ENCODE measurements at regions not wholly inside any gene's neighbourhood (a gene's known extent, or its start where the extent isn't known, plus 50 kb on each side); places are given as distances from the start of the nearest gene placed in this dataset.
"Not testable (repeated sequence)": the region's sequence is repeated elsewhere in the genome, so short reads cannot be mapped to it uniquely, and the experiment has no call there.

DNA sequence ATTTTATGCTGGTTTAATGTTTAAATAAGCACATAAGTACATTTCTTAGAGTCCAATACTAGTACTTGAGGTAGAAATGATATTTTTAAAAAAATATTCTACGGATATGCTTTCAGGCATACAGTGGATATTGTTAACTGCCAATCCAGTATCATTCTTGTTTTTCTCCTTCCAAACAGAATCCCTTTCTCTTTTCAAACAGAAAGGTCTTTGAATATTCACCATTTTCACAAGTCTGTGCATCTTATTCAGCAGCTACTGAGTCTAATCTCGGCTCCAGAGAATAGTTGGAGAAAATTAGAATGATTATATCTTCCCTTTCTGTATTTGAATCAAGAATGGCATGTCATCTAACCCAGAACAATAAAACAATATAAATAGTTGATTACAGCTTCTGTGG, 174.5 kb downstream of the GOLGA6L6 start:
- no peak for DNase-seq

DNA sequence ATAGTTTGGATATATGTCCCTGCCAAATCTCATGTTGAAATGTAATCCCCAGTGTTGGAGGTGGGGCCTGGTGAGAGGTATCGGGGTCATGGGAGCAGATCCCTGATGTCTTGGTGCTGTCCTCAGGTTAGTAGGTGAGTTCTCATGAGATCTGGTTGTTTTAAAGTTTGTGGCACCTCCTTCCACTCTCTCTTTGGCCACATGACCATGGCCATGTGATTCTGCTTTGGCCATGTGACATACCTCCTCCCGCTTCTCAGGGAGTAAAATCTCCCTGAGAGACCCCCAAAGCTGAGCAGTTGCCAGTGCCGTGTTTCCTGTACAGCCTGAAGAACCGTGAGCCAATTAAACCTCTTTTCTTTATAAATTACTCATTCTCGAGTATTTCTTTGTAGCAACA, 178.0 kb downstream of the GOLGA6L6 start:
- DNase-seq, result not testable (repeated sequence)

DNA sequence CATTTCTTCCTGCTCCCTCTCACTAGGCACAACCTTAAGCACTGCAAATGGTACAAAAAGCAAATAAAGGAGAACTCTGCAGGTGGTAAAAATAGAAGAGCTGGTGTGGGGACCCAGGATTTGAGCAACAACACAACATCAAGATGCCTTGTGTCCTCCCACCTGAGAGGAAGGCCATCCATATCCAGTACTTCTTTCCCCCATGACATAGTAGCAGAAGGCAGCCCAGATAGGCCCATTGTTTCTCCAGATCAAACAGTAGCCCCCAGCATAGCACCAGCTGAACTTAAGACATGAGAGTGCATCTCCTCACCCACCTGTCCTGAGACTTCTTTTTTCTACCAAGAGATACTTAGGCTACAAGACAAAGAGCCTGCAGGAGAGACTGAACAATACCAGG, 180.5 kb downstream of the GOLGA6L6 start:
- no peak for DNase-seq

DNA sequence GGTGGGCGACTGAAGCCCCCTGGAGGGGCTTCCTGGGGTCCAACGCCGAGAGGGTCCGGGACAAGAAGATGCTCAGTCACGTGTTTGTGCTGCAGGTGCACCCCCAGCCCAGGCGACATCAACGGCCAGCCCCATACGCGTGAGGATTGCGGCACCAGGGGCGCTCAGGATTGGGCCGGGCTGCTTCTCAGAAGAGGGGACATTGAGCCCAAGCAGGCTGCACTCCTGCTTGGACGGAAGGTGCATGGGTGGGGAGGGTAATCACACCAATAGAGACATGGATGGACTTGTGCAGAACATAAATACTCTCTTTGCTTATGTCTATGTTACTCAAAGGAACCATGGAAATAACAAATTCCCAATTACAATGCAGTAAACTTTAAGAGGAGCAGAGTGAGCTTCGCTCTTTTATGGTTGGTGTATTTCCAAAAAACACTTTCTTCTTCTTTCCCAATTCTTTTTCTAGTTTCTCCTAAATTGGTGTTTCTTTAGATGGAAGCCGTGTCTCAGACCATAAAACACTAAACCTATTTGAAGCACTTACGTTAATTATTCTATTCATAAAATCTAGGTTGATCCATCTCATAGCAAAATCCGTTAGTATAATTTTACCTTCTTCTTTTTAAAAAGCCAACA, 182.7 kb downstream of the GOLGA6L6 start:
- DNase-seq, result no peak

DNA sequence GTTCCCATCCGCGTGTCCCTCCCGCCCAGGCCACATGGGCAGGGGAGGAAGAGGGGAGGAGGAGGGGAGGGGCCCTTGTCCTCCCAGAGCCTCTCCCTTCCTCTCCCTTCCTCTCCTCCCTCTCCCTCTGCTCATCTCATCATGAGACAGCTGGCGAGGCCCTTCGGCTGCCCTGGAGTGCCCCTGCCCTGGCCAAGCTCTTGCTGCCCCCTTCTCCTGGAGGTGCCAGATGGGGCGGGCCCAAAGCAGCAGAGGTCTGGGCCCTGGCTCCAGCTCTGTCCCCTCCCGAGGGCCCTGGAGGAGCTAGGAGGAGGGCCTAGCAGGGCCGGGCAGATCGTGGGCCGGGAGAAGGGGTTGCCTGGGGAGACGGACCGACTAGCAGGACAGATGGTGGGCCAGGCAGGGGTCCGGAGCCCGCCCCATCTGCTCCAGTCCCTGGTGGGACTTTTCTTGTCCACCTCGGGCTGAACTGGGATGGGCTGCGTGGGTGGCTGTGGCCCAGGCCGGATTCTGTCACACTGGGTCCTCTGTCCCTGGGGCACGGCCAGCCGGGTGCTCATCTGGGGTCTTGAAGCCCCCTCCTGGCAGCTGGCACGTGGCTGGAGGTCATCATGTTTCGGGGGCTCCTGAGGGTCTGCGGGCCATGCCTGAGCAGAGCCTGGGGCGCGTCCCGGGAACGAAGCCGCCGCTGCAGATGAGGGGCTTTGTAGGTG, 183.4 kb downstream of the GOLGA6L6 start:
- no peak for DNase-seq

DNA sequence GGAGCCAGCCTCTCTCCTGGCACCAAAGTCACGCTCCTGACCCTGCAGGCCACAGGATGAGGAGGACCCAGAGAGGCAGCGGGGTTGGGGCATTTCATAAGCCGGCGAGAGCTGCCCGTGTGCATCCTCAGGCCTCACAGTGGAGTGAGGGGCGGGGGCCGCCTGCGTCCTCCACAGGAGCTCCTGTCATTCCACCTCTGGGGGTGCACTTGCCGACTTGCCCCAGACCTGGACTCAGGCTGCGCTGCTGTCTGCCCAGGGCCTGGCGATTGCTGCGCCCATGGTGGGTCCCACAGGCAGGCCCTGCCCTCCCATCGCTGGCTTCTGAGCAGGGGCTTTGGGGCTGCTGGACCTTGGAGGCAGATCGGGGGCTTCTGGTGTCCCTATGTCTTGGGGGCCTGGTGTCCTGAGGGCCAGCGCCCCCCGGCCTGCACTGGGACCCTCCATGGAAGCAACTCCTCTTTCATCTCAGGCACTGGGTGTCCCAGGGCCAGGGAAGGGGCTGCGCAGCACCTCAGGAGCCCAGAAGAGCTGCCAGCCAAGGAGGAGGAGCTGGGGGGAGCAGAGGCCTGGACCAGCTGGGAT, 184.0 kb downstream of the GOLGA6L6 start:
- no peak for DNase-seq

DNA sequence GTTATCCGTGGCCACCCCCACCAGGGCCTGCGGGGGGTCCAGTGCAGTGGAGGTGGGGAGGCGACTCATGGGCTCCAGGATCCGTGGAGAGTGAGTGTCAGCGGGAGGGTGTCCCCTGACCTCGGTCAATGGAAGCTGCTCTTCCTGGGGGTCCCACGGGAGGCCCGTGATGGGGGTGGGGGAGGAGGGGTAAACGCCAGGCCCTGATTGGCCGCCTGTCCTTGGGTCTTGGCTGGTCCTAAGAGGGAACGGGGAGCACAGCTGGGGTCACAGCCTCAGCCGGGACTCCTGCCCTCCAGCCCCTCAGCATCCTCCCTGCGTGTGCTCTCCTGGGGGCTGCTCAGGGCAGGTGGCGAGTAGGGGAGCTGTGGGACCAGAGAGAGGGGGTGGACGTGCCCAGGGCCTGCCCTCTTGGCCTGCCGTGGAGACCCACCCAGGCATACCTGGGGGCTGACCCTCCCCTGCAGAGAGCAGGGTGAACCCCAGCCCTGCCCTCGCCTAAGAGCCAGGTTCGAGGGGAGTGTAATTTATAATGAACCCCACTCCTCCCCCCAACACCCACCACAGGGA, 184.6 kb downstream of the GOLGA6L6 start:
- no peak for DNase-seq

DNA sequence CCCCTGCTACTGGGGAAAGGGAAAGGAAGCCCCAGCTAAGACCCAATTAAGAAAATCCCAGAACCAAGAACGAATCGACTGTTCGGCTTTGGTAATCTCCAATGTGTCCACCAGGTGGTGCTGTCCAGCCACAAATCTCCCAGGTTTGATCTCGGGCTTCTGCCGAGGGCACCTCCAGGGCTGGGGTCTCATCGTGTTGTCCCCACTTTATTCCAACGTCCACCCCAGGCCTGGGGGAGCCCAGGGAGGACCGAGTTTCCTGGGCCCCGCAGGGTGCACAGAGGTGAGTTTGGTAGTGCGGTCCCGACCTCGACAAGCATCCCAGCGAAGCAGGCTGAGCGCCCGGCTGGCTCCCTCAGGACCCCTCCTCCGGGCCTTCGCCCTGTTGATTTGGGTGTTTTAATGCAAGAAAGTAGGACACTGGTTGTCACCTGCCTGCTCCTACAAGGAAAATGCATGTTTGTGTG, 185.1 kb downstream of the GOLGA6L6 start:
- DNase-seq, result no peak

DNA sequence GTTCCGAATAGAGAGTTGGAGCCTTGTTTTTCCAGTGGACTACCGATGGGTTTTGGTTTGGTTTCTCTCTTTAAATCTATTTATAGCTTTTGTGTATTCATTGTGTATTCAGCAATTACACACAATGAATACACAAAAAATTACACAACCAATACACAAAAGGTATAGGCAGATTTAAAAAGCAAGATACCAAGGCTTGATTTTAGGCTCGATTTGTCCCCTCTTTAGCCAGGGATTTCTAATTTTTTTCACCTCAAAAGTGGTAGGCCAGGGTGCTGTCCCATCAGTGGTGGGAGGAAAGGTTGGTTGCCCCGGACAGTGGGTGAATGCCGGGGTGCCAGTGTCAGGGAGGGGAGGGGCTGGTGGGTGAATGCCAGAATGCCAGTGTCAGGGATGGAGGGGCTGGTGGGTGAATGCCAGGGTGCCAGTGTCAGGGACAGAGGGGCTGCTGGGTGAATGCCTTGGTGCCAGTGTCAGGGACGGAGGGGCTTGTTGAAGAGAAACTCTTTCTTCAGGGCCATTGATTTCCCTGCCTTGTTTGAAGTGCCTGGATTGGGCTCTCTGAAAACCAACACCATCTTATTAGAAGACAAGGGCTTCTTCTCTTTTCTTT, 186.2 kb downstream of the GOLGA6L6 start:
- DNase-seq, result no peak

DNA sequence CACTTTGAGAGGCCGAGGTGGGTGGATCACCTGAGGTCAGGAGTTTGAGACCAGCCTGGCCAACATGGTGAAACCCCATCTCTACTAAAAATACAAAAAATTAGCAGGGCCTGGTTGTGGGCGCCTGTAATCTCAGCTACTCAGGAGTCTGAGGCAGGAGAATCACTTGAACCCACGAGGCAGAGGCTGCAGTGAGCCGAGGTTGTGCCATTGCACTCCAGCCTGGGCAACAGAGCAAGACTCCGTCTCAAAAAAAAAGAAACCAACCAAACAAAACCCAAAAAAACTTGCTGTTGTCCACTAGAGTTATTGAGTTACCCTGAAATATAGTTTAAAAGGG, 186.7 kb downstream of the GOLGA6L6 start:
- not testable (repeated sequence) for DNase-seq

DNA sequence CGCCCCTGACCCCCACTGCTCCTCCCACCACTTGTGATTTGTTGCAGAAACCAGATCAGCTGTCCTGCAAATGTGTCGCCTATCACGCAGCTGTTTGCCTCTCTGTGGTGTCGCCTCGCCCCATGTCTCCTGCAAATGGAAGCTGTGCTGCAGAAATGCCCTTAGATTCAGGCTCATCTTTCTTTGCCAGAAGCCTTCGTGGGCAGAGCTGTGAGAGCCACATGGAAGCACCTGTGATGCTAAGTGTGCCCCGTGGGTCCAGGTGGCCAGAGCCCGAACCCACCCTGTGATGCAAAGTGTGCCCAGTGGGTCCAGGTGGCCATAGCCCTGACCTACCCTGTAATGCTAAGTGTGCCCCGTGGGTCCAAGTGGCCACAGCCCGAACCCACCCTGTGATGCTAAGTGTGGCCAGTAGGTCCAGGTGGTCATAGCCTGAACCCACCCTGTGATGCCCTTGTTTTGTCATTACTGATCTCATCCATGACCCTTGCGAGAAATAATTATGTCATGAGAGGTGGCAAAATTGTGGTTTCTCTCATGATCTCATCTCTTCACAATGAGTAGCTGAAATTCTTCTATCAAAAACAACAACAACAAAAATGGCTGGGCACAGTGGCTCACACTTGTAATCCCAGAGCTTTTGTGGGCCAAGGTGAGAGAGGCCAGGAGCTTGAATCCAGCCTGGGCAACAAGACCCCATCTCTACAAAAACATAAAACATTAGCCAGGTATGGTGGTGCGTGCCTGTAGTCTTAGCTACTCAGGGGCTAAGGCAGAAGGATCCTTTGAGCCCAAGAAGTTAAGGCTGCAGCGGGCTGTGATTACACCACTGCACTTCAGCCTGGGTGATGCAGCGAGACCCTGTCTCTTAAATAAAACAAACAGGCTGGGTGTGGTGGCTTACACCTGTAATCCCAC, 187.4 kb downstream of the GOLGA6L6 start:
- no peak for DNase-seq

DNA sequence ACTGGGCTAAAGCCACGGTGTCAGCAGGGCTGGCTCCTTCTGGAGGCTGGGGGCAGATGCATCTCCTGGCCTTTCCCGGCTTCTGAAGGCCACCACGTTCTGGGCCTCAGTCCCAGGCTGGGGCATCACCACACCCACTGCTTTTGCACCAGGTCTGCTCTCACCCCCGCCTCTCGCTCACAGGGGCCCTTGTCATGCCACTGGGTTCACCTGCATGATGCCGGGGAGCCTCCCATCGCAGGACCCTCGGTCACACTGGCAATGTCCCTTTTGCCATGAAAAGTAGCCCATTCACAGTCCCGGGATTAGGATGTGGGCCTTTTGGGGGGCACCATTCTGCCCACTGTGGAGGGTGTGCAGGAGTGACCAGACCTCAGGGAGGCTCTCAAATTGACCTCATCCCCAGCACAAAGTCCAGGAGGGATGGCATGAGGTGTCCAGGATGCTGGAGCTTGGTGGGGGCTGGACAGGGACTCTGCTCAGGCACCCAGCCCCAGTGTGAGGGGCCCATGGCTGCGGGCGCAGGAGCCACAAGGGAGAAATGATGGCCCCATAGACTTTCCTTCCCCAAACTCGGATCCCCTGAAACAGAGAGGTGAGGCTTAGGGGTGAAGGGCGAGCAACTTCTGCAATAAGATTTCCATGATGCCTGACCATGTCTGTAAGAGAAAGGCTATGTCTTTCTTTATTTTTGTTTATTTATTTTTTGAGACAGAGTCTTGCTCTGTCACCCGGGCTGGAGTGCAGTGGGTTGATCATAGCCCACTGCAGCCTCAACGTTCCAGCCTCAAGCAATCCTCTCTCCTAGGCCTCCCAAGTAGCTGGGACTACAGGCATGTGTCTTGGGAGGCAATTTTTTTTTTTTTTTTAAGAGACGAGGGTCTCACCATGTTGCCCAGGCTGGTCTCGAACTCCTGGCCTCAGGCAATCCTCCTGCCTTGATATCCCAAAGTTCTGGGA, 189.1 kb downstream of the GOLGA6L6 start:
- DNase-seq, result no peak

DNA sequence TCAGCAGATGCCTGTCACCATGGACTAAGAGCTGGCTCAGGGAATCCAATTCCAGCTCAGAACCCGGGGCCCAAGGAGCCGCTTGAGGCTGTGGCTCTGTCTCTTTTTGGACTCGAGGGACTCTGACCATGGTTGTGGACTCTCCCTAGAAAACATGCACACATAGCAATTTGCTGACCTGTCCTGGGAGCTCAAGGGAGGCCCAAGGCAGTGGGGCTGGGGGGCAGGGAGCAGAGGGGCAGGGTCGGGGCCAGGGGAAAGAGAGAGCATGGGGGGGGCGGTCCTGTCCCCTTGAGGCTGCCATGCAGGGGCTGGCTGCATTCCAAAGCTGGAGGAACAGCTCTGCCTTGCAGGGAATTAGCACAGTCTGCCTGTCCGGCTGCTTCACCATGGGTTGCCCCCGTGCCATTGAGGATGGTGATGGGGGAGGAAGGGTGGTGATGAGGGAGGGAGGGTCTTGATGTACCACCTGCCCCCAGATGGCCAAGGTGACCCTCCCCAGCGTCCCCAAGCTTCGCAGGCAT, 190.1 kb downstream of the GOLGA6L6 start:
- DNase-seq, result no peak

DNA sequence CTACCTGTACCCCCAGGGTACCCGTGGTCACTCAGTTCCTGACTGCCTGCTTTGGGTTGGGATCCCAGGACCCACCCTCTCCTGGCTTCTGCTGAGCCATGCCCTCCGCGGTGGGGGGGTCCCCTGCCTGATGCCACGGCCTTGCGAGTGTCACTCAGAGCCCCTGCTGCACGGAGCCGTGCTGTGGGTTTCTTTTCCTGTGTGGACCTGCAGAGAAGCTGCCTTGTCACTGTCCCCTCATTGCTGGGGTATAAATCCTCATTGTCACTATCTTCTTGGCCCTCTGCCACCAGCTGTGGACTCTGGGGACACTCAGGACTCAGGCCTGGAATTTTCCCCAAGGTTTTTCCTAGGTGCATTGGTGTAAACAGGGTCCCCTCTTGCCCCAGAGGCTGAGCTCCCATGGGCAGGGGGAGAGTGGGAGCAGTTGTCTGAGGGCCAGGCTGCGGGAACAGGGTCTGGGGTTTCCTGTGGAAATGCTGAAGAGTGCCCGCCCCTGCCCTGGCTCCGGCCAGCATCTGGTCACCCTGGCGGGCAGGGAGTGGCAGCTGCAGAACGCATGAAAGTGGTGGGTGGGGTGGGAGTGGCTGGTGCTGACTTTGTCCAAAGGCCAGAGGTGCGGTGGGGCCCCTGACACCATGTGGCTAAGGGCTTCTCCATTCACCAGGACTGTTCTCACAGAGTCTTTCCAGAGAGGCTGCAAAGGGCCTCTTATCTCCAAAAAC, 191.7 kb downstream of the GOLGA6L6 start:
- no peak for DNase-seq

DNA sequence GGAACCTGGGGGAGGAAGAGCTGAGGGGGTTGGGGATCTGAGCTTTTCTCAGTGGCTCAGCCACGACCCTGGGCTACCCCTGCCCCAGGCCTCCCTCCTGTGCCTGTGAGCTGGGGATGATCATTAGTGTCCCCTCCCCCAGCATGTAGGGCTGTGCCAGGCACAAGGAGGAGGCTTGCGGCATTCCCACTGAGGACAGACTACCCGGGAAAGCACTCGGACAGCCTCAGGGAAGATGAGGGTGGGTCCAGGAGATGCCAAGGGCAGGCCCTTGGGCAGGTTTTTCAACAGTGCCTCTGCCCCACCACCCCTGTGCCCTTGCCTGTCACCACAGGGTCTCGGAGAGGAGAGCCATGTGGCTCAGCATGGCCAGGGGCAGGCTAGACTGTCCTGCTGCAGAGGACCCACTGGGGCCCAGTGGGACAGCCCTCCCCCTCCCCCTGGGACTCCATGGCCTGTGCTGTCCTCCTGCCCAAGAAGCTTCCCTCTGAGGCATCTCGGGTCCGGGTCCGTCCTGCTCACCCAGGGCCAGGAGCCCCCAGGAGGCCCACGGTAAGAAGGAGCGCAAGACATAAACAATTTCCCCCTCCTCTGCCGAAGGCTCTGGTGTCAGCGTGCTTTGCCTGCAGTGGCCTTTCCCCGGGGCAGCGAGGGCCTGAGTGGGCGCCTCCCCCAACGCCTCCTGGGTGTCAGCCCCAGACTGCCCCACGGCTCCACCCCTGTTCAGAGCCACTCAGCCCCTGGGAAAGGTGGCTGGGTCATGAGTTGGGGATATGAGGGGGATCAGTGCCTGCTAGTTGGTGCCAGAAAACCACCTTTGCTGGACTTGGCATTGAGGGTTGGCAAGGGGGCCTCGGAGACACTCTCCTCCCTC, 192.5 kb downstream of the GOLGA6L6 start:
- no peak for DNase-seq

DNA sequence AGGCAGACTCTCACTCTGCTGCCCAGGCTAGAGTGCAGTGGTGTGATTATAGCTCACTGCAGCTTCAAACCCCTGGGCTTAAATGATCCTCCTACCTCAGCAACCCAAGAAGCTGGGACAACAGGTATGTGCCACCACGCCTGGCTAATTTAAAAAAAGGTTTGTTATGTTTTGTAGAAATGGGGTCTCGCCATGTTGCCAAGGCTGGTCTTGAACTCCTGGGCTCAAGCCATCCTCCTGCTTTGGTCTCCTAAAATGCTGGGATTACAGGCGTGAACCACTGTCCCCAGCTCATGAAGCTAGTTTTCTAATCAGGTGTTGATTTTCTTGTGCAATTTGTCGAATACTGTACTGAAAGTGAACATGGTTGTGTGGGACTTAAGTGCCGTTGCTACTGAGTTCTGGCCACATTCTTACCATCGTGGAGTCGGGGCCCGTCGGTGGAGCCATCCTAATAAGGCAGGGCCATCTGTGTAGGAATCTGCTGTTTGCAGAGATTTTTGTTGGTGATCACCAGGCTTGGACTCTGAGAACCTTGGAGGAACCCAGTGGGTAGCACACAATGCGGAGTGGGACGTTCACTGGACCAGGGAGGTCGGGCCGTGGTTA, 193.2 kb downstream of the GOLGA6L6 start:
- no peak for DNase-seq

DNA sequence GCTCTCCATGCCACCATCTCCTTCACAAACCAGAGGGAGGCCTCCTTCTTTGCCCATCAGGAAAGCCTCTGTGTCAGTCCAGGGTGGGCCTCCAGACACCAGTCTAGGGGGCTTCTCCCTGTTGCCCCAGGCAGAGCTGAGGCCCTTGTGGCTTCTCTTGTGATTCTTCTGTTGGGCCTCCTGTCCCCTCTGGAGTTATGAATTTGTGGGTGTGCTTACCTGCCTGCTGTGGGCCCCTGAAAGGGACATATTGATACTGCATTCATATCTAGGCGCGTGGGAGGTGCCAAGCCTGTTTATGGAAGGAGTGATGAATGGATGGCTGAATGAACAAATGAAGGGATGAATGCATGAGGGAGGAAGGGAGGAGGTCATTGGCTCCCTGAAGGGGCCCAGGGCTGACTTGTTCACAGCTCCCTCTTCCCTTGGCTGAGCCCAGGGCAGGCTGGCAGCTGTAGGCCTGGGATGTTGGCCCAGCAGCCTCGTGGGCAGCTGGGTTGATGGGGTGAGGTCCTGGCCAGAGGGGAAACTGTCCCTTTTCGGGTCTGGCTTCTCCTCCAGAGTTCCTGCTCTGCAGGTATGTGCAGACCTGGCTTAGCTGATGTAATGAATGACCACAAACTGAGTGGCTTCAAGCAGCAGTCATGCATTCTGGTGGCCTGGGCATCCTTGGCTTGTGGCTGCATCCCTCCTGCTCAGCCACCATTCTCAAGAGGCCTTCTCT, 195.4 kb downstream of the GOLGA6L6 start:
- no peak for DNase-seq

DNA sequence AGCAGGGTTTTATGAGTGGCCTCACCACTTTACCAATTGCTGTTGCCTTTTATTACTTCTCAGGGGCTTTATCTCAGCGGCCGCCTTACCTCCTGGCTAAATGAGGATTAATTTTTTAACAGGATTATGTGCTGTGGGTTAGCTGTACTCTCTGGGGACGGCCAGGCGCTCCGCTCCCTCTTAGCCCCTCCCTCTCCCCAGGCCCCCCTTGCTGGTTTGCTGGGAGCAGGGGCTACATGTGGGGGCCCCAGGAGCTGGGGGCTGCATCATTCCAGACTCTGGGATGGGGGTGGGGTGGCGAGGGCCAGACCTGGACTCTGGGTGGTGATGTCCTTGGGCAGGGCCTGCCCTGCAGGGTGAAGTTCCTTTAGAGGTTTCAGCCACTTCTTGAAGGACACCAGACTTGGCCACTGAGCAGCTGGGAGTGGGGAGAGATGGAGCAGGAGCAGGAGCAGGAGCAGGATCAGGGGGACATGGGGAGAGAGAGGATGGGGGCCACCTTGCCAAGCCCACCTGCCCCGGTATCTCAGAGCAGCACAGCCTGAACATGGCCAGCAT, 196.1 kb downstream of the GOLGA6L6 start:
- no peak for DNase-seq
